ENCODE measurements at regions not wholly inside any gene's neighbourhood (a gene's known extent, or its start where the extent isn't known, plus 50 kb on each side); places are given as distances from the start of the nearest gene placed in this dataset.

DNA sequence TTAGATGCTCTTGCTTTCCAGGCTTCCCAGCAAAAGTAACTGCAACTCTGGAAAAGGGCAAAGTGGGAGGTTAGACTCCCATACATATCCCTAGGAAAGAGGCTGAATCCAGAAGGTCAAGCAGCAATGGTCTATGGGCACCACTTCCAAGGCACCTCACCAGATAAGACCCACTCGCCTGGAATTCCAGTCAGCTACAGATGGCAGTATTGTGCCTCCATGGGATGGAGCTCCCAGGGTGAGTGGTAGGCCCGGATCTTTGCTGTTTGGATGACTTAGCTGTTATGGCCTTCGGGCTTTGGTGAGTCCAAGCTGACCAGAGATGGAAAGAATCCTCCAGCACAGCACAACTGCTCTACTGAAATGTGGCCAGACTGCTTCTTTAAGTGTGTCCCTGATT is 688.0 kb downstream of the PCDH19 start:
- TF ChIP-seq, protein P1, sequence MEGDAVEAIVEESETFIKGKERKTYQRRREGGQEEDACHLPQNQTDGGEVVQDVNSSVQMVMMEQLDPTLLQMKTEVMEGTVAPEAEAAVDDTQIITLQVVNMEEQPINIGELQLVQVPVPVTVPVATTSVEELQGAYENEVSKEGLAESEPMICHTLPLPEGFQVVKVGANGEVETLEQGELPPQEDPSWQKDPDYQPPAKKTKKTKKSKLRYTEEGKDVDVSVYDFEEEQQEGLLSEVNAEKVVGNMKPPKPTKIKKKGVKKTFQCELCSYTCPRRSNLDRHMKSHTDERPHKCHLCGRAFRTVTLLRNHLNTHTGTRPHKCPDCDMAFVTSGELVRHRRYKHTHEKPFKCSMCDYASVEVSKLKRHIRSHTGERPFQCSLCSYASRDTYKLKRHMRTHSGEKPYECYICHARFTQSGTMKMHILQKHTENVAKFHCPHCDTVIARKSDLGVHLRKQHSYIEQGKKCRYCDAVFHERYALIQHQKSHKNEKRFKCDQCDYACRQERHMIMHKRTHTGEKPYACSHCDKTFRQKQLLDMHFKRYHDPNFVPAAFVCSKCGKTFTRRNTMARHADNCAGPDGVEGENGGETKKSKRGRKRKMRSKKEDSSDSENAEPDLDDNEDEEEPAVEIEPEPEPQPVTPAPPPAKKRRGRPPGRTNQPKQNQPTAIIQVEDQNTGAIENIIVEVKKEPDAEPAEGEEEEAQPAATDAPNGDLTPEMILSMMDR (conservative IDR thresholded peaks at IDR 0.05; ENCODE audit: low read depth, low read length) = no peak
- no peak for TF ChIP-seq EZH2 (IDR thresholded peaks at IDR 0.05; ENCODE audit: borderline replicate concordance, low read depth, low read length, poor library complexity, severe bottlenecking)

All from A673 (cell line).